ENCODE measurements at regions not wholly inside any gene's neighbourhood (a gene's known extent, or its start where the extent isn't known, plus 50 kb on each side); places are given as distances from the start of the nearest gene placed in this dataset.

DNA sequence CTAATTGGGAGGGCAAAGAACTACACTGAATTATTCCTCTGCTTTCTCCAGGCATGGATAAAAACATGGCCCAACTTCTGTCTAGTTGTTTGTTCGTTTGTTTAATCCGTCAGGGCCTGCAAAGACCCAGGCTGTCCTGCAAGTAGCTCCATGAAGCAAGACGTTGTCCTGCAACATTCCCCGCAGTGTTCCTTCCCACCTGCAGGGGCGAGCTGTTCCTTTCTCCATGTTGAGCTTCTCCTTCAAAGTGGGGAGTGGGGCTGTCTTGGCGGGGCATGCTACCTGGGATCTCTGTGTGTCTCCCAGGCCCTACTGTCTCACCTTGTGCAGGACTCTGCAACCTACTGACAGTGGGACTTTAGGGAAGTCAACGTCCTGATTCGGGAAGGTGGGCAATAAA lies 264.0 kb upstream of the SMIM21 start:
- TF ChIP-seq EZH2phosphoT487 (conservative IDR thresholded peaks at IDR 0.05; ENCODE audit: low read length), result no peak
- TF ChIP-seq, protein P1, sequence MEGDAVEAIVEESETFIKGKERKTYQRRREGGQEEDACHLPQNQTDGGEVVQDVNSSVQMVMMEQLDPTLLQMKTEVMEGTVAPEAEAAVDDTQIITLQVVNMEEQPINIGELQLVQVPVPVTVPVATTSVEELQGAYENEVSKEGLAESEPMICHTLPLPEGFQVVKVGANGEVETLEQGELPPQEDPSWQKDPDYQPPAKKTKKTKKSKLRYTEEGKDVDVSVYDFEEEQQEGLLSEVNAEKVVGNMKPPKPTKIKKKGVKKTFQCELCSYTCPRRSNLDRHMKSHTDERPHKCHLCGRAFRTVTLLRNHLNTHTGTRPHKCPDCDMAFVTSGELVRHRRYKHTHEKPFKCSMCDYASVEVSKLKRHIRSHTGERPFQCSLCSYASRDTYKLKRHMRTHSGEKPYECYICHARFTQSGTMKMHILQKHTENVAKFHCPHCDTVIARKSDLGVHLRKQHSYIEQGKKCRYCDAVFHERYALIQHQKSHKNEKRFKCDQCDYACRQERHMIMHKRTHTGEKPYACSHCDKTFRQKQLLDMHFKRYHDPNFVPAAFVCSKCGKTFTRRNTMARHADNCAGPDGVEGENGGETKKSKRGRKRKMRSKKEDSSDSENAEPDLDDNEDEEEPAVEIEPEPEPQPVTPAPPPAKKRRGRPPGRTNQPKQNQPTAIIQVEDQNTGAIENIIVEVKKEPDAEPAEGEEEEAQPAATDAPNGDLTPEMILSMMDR (IDR thresholded peaks at IDR 0.05; ENCODE audit: insufficient read depth, low read length, poor library complexity, severe bottlenecking), result no peak
